Lower lobe of right lung (tissue), 2 donors: ENCODE measurements at regions not wholly inside any gene's neighbourhood (a gene's known extent, or its start where the extent isn't known, plus 50 kb on each side); places are given as distances from the start of the nearest gene placed in this dataset.

Source experiments
- ATAC-seq, 2 donors: fragments of 200-7000 bp; cut with Tn5 transposase; one replicate each; pipeline ENCODE4 v1.9.1; 2020 to 2022; ENCODE audit warnings: mild to moderate bottlenecking in 2 of 2, moderate library complexity in 2 of 2
- DNase-seq: peaks from one replicate; pipeline ENCODE4 v3.0.0-alpha.2; 2020
- H3K27ac ChIP-seq: fragments of 200-600 bp; one replicate; pipeline ENCODE4 v1.8.0; 2022
- H3K27me3 ChIP-seq: fragments of 200-600 bp; one replicate; pipeline ENCODE4 v1.8.0; 2022; ENCODE audit warnings: low read depth
- H3K36me3 ChIP-seq: fragments of 200-600 bp; one replicate; pipeline ENCODE4 v1.8.0; 2022; ENCODE audit warnings: mild to moderate bottlenecking
- H3K4me1 ChIP-seq: fragments of 200-600 bp; one replicate; pipeline ENCODE4 v1.8.0; 2022
- H3K4me3 ChIP-seq: fragments of 200-600 bp; one replicate; pipeline ENCODE4 v1.8.0; 2022; ENCODE audit warnings: mild to moderate bottlenecking
- H3K9me3 ChIP-seq: fragments of 200-600 bp; one replicate; pipeline ENCODE4 v1.8.0; 2022
- intact Hi-C: fragments of 100-400 bp; cut with DNase I; formaldehyde crosslinking; loops from one replicate; pipeline ENCODE4 v1.11.0; 2022
- TF ChIP-seq, protein P1 (sequence below): fragments of 200-600 bp; IDR thresholded peaks from one replicate; pipeline ENCODE4 v1.8.0; 2022; ENCODE audit warnings: antibody characterized with exemption, mild to moderate bottlenecking
- donor health status: DM: no; HTN: yes; CAD: no; lungs with severe emphysema.

DNA sequence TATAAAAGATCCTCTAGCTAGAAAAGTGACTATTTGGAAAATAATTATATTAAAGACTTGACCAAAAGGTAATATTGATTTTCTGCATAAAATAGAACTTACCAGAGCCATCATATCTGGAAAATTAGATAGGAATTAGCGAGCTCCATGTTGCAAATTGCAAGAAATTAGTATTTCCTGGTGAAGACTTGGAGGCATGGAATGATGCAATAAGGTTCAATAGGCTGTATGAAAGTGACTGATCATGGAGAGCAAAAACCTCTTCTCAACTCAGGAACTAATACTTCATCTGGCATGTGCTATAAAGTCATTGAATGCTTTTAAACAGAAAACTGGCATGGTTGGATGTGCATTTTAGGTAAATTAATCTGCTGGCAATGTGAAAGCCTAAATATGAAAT lies 66.3 kb upstream of the UFM1 start:
- TF ChIP-seq, protein P1, sequence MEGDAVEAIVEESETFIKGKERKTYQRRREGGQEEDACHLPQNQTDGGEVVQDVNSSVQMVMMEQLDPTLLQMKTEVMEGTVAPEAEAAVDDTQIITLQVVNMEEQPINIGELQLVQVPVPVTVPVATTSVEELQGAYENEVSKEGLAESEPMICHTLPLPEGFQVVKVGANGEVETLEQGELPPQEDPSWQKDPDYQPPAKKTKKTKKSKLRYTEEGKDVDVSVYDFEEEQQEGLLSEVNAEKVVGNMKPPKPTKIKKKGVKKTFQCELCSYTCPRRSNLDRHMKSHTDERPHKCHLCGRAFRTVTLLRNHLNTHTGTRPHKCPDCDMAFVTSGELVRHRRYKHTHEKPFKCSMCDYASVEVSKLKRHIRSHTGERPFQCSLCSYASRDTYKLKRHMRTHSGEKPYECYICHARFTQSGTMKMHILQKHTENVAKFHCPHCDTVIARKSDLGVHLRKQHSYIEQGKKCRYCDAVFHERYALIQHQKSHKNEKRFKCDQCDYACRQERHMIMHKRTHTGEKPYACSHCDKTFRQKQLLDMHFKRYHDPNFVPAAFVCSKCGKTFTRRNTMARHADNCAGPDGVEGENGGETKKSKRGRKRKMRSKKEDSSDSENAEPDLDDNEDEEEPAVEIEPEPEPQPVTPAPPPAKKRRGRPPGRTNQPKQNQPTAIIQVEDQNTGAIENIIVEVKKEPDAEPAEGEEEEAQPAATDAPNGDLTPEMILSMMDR, result no peak
- ATAC-seq (no peak), DNase-seq (no peak)
- Histone ChIP-seq H3K9me3 (peaks cover 9% of the 10 kb centered on the region), H3K4me3 (no peak overlapping the region), H3K27me3 (no peaks in the 10 kb centered on the region), H3K36me3 (no peaks in the 10 kb centered on the region), H3K27ac (no peak overlapping the region), H3K4me1 (no peaks in the 10 kb centered on the region)
- intact Hi-C loops, result no loop called here

DNA sequence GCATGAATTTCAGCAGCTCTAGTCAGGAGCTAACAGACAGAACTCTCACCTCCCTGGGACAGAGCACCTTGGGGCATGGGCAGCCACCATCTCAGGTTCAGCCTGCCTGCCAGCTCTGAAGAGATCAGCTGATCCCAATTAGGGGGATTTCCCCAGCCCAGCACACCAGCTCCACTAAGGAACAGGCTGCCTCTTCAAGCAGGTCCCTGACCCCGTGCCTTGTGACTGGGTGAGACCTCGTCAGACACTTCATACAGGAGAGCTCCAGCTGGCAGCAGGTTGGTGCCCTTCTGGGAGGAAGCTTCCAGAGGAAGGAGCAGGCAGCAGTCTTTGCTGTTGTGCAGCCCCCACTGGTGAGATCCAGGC lies 84.5 kb upstream of the UFM1 start:
- Histone ChIP-seq H3K36me3 (no peaks in the 10 kb centered on the region), H3K9me3 (peaks cover 2% of the 10 kb centered on the region), H3K27ac (no peak overlapping the region), H3K4me3 (no peak overlapping the region), H3K27me3 (no peaks in the 10 kb centered on the region), H3K4me1 (no peaks in the 10 kb centered on the region)
- peak; percentile 60 for DNase-seq
- intact Hi-C loops, result no loop called here
- TF ChIP-seq, protein P1, result no peak
- ATAC-seq, result peak; percentile 90 to 93

DNA sequence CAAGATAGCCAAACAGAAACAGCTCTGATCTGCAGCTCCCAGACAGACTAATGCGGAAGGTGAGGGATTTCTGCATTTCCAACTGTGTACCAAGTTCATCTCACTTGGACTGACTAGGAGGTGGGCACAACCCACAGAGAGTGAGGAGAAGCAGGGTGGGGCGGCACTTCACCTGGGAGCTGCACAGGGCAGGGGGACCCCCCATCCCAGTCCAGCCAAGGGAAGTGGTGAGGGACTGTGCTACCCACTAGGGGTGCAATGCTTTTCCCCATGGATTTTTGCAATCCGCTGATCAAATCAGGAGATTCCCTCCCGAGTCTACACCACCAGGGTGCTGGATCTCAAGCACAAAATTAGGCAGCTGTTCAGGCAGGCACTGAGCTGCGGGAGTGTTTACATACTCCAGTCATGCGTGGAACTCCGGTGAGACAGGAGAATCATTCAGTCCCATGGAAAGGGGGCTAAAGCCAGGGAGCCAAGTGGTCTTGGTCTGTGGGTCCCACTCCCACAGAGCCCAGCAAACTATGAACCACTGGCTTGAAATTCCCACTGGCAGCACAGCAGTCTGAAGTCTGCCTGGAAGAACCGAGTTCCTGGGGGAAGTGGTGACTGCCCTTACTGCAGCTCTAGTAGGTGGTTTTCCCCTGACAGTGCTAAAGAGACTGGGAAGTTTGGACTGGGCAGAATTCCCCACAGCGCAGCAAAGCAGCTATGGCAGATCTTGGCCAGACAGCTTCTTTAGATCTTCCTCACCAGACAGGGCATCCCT lies 85.1 kb upstream of the UFM1 start:
- no peaks in the 10 kb centered on the region for H3K4me1 ChIP-seq
- DNase-seq (no peak), ATAC-seq (peak; percentile 65 to 76)
- no peak overlapping the region for H3K4me3 ChIP-seq
- H3K27ac ChIP-seq, result no peak overlapping the region
- no peaks in the 10 kb centered on the region for H3K27me3 ChIP-seq
- TF ChIP-seq, protein P1, result no peak
- intact Hi-C loops, result no loop called here
- no peaks in the 10 kb centered on the region for H3K36me3 ChIP-seq
- H3K9me3 ChIP-seq, result peaks cover 2% of the 10 kb centered on the region

DNA sequence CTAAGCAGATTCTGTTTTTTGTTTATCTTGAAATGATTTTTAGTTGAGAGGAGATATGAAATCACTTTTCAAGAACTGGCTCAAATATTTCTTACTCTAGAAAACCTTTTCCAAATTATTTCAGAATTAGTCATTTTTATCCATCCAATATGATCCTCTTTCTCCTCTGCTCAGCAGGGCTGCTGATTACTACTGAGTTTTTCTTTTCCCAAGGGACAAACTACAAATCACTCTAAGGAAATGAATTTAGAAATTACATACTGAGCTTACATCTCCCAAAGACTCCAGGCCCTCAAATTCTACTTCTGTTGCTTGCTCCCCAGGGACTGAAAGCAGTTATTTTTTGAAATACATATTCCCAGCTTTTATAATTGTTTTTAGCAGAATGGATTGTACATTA lies 87.4 kb upstream of the UFM1 start:
- no peak for ATAC-seq
- peaks cover 2% of the 10 kb centered on the region for H3K9me3 ChIP-seq
- TF ChIP-seq, protein P1, result no peak

DNA sequence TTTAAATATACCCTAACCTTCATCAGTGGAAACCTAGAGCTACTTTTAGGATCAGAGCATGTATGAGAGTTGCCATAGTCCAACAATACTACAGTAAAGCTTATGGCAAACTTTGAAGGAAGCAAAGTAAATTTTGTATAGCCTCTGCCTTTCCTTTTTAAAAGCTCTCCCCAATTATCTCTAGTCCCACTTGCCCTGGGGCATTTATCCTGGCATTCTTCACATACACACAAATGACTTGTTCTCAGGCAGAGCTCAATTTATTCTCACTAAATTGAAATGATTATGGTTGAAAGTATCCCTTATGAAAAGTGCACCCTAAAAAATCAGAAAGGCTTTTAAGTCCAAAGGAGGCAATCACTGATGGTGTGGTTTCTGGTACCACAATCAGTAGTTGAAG lies 94.1 kb upstream of the UFM1 start:
- Histone ChIP-seq H3K9me3 (no peaks in the 10 kb centered on the region), H3K27me3 (no peaks in the 10 kb centered on the region), H3K36me3 (no peaks in the 10 kb centered on the region), H3K4me1 (no peaks in the 10 kb centered on the region), H3K27ac (no peak overlapping the region), H3K4me3 (no peak overlapping the region)
- ATAC-seq, result no peak
- TF ChIP-seq, protein P1, result no peak
- intact Hi-C loops, result no loop called here
- no peak for DNase-seq

More for the DNA sequence above, 87.4 kb upstream of the UFM1 start:
- DNase-seq, result no peak
- Histone ChIP-seq H3K4me3 (no peak overlapping the region), H3K27ac (no peak overlapping the region), H3K4me1 (no peaks in the 10 kb centered on the region), H3K36me3 (no peaks in the 10 kb centered on the region), H3K27me3 (no peaks in the 10 kb centered on the region)
- intact Hi-C loops, result no loop called here
